HepG2 (cell line): ENCODE measurements at regions not wholly inside any gene's neighbourhood (a gene's known extent, or its start where the extent isn't known, plus 50 kb on each side); places are given as distances from the start of the nearest gene placed in this dataset.

Experiments
- ATAC-seq: fragments of 200-7000 bp; cut with Tn5 transposase; 3 replicates; pipeline ENCODE4 v1.9.1; 2020; ENCODE audit warnings: mild to moderate bottlenecking, moderate library complexity
- BruUV-seq: library from RNA; stranded (reverse); fragments of 400-500 nt; replicated peaks from 2 replicates; lab custom pipeline; 2021; lab: Mats Ljungman, UMichigan
- CTCF ChIA-PET: fragments of 300-600 bp; formaldehyde crosslinking; extraction: SDS; loops from one replicate; lab custom pipeline; 2021; ENCODE audit warnings: low total read pairs, inconsistent platforms, low intra/inter-chr PET ratio; lab: Yijun Ruan, JAX
- POLR2A ChIA-PET: fragments of 350-600 bp; sonication (Branson Sonifier 250); formaldehyde crosslinking; loops from one replicate; lab custom pipeline; 2020; ENCODE audit warnings: antibody characterized with exemption, inconsistent platforms; lab: Yijun Ruan, JAX
- DNase-seq: peaks from one replicate; pipeline ENCODE4 v3.0.0-alpha.2; 2015; ENCODE audit warnings: low spot score
- FAIRE-seq: peaks from 3 replicates; lab custom pipeline; 2011; peaks lifted over from hg19 to GRCh38; lab: Jason Lieb, UNC
- H2AFZ ChIP-seq: one replicate; pipeline ENCODE4 v1.6.1; 2011; ENCODE audit warnings: low read length, inconsistent platforms
- H3K27ac ChIP-seq: fragments of 300-600 bp; 3 replicates; pipeline ENCODE4 v1.8.0; 2011; ENCODE audit warnings: mixed run types, mild to moderate bottlenecking, mixed read lengths, low read length, inconsistent platforms; ENCODE audit not compliant: insufficient read depth; ENCODE audit errors: extremely low read length
- H3K27me3 ChIP-seq, 2 experiments: fragments of 200-600 bp in 1 of 2; 2 replicates in 1 of 2; 3 replicates in 1 of 2; pipeline versions ENCODE4 v1.6.0 to v1.8.0; 2011; ENCODE audit warnings: low read length in 2 of 2, mild to moderate bottlenecking in 2 of 2, moderate library complexity in 2 of 2, inconsistent platforms in 1 of 2; ENCODE audit not compliant: insufficient read depth in 2 of 2, control insufficient read depth in 1 of 2
- H3K36me3 ChIP-seq, 2 experiments: fragments of 200-600 bp in 1 of 2; replicated peaks in 1 of 2; 2 replicates in 1 of 2; 3 replicates in 1 of 2; pipeline versions ENCODE4 v1.5.1 to v1.8.0; 2011; ENCODE audit warnings: low read length in 2 of 2, inconsistent platforms in 1 of 2; ENCODE audit not compliant: insufficient read depth in 2 of 2, control insufficient read depth in 1 of 2
- H3K4me1 ChIP-seq: 2 replicates; pipeline ENCODE4 v1.5.1; 2012; ENCODE audit warnings: low read length, inconsistent platforms; ENCODE audit not compliant: insufficient read depth
- H3K4me2 ChIP-seq: 2 replicates; pipeline ENCODE4 v1.6.0; 2011; ENCODE audit warnings: low read depth, low read length, inconsistent platforms
- H3K4me3 ChIP-seq, 3 experiments: fragments of 200-600 bp in 1 of 3; sonication (generic), shearing (Covaris generic) in 1 of 3; replicated peaks in 1 of 3; 2 replicates each; pipeline ENCODE4 v1.5.1; 2011 to 2016; ENCODE audit warnings: low read length in 3 of 3, inconsistent platforms in 2 of 3, low read depth in 2 of 3, mild to moderate bottlenecking in 2 of 3, control low read depth in 1 of 3, mixed read lengths in 1 of 3; ENCODE audit not compliant: insufficient read depth in 1 of 3
- H3K79me2 ChIP-seq: one replicate; pipeline ENCODE4 v1.6.1; 2011; ENCODE audit warnings: low read length, inconsistent platforms; ENCODE audit not compliant: insufficient read depth
- H3K9ac ChIP-seq: 2 replicates; pipeline ENCODE4 v1.6.0; 2011; ENCODE audit warnings: mild to moderate bottlenecking, low read depth, low read length, inconsistent platforms; ENCODE audit not compliant: insufficient read depth
- H3K9me3 ChIP-seq: 2 replicates; pipeline ENCODE4 v1.5.1; 2012; ENCODE audit warnings: mild to moderate bottlenecking, low read length
- H4K20me1 ChIP-seq: 2 replicates; pipeline ENCODE4 v1.6.0; 2011; ENCODE audit warnings: inconsistent platforms, mild to moderate bottlenecking, low read length, moderate library complexity; ENCODE audit not compliant: insufficient read depth
- ARNT ChIP-seq: fragments of 450-650 bp; IDR thresholded peaks from 2 replicates; pipeline ENCODE4 v1.6.1; 2017
- CSRNP1 ChIP-seq: sonication (generic); formaldehyde crosslinking; IDR thresholded peaks from 2 replicates; pipeline ENCODE4 v1.8.1; 2023; ENCODE audit warnings: mild to moderate bottlenecking, missing genetic modification reagents
- CTCF ChIP-seq: sonication (generic); formaldehyde crosslinking; IDR thresholded peaks from 2 replicates; pipeline ENCODE4 v1.5.0; 2020; ENCODE audit warnings: mild to moderate bottlenecking, missing genetic modification reagents, moderate library complexity
- FIP1L1 ChIP-seq: fragments of 200-400 bp; formaldehyde crosslinking; IDR thresholded peaks from 2 replicates; pipeline ENCODE4 v1.6.1; 2018; ENCODE audit warnings: low read depth, mild to moderate bottlenecking, low read length, moderate library complexity, borderline replicate concordance; ENCODE audit not compliant: insufficient read depth
- MATR3 ChIP-seq: sonication (generic); formaldehyde crosslinking; IDR thresholded peaks from 2 replicates; pipeline ENCODE4 v1.4.0; 2020; ENCODE audit warnings: missing genetic modification reagents
- MBNL3 ChIP-seq: fragments of 250-450 bp; sonication (Bioruptor Pico); conservative IDR thresholded peaks from 2 replicates; pipeline ENCODE4 v1.8.0; 2022; ENCODE audit warnings: mild to moderate bottlenecking, inconsistent platforms
- MEF2D ChIP-seq: sonication (generic); formaldehyde crosslinking; IDR thresholded peaks from 2 replicates; pipeline ENCODE4 v1.5.1; 2020; ENCODE audit warnings: mild to moderate bottlenecking, missing genetic modification reagents
- PPARG ChIP-seq: conservative IDR thresholded peaks from 2 replicates; pipeline ENCODE4 v1.6.1; 2016; ENCODE audit warnings: missing biosample characterization, missing genetic modification reagents
- THYN1 ChIP-seq: sonication (generic); formaldehyde crosslinking; IDR thresholded peaks from 2 replicates; pipeline ENCODE4 v1.8.1; 2023; ENCODE audit warnings: low read depth, mild to moderate bottlenecking, moderate library complexity, missing genetic modification reagents, borderline replicate concordance
- TOPORS ChIP-seq: sonication (generic); formaldehyde crosslinking; IDR thresholded peaks from 2 replicates; pipeline ENCODE4 v1.8.0; 2023; ENCODE audit warnings: mild to moderate bottlenecking, missing genetic modification reagents
- ZFX ChIP-seq: sonication (generic); formaldehyde crosslinking; IDR thresholded peaks from 2 replicates; pipeline ENCODE4 v1.4.0; 2020; ENCODE audit warnings: mild to moderate bottlenecking, low read depth, missing genetic modification reagents, moderate library complexity
- ZFY ChIP-seq: sonication (generic); formaldehyde crosslinking; IDR thresholded peaks from 2 replicates; pipeline ENCODE4 v1.4.0; 2020; ENCODE audit warnings: missing genetic modification reagents
- ZKSCAN1 ChIP-seq: fragments of 150-350 bp; IDR thresholded peaks from 2 replicates; pipeline ENCODE4 v1.6.1; 2014; ENCODE audit warnings: low read length
- ZNF335 ChIP-seq: sonication (generic); formaldehyde crosslinking; IDR thresholded peaks from 2 replicates; pipeline ENCODE4 v1.4.0; 2020; ENCODE audit warnings: missing genetic modification reagents
- ZNF878 ChIP-seq: sonication (generic); formaldehyde crosslinking; IDR thresholded peaks from 2 replicates; pipeline ENCODE4 v1.8.1; 2023; ENCODE audit warnings: mild to moderate bottlenecking, missing genetic modification reagents, moderate library complexity
- WGBS: methylation state at CpG from one replicate; pipeline ENCODE4 v1.1.6; 2017; ENCODE audit warnings: low lambda C conversion rate; 5-methylcytosine and 5-hydroxymethylcytosine counted together
- in situ Hi-C: cut with HindIII; loops from 2 replicates; pipeline ENCODE4 v1.10.0; 2017; ENCODE audit warnings: low pct_unique_long_range_greater_than_20kb; ENCODE audit not compliant: extremely low pct_ligation_motif_present
- intact Hi-C: fragments of 100-400 bp; cut with micrococcal nuclease; formaldehyde crosslinking; loops from one replicate; pipeline ENCODE4 v1.10.0; 2022; ENCODE audit not compliant: unreplicated experiment
- TF ChIP-seq, protein P1 (sequence below): sonication (generic); formaldehyde crosslinking; IDR thresholded peaks from 2 replicates; pipeline ENCODE4 v1.4.0; 2020; ENCODE audit warnings: missing genetic modification reagents

GRCh38 chr5:107204413-107204812, 466.3 kb downstream of the EFNA5 start:
- Histone ChIP-seq H2AFZ (peak overlapping the region; percentile 6), H3K4me3 (no peak overlapping the region), H3K4me1 (no peaks in the 10 kb centered on the region), H3K36me3 (no peaks in the 10 kb centered on the region), H3K9me3 (no peaks in the 10 kb centered on the region), H3K79me2 (no peaks in the 10 kb centered on the region), H3K4me2 (no peak overlapping the region), H3K9ac (no peak overlapping the region), H4K20me1 (no peaks in the 10 kb centered on the region), H3K27ac (no peak overlapping the region), H3K27me3 (no peaks in the 10 kb centered on the region)
- ChIA-PET POLR2A (no interaction called here), CTCF (no interaction called here)
- FAIRE-seq (no peak), ATAC-seq (no peak), DNase-seq (no peak)
- in situ Hi-C loops (no loop called here), intact Hi-C loops (no loop called here)
- WGBS: 8% methylated on average over 5 of the region's 5 CpGs
- no TSS peak for BruUV-seq
- TF ChIP-seq ZKSCAN1 (no peak), MATR3 (CRISPR knock-in tag) (no peak), CTCF (CRISPR knock-in tag) (no peak), PPARG (CRISPR knock-in tag) (no peak), ZNF335 (no peak), ZFX (no peak), ZNF878 (CRISPR knock-in tag) (no peak), THYN1 (CRISPR knock-in tag) (no peak), ZFY (CRISPR knock-in tag) (no peak), MEF2D (CRISPR knock-in tag) (no peak), MBNL3 (CRISPR knock-in tag) (no peak), FIP1L1 (no peak), ARNT (no peak), TOPORS (CRISPR knock-in tag) (no peak), CSRNP1 (CRISPR knock-in tag) (no peak)
- TF ChIP-seq, protein P1, sequence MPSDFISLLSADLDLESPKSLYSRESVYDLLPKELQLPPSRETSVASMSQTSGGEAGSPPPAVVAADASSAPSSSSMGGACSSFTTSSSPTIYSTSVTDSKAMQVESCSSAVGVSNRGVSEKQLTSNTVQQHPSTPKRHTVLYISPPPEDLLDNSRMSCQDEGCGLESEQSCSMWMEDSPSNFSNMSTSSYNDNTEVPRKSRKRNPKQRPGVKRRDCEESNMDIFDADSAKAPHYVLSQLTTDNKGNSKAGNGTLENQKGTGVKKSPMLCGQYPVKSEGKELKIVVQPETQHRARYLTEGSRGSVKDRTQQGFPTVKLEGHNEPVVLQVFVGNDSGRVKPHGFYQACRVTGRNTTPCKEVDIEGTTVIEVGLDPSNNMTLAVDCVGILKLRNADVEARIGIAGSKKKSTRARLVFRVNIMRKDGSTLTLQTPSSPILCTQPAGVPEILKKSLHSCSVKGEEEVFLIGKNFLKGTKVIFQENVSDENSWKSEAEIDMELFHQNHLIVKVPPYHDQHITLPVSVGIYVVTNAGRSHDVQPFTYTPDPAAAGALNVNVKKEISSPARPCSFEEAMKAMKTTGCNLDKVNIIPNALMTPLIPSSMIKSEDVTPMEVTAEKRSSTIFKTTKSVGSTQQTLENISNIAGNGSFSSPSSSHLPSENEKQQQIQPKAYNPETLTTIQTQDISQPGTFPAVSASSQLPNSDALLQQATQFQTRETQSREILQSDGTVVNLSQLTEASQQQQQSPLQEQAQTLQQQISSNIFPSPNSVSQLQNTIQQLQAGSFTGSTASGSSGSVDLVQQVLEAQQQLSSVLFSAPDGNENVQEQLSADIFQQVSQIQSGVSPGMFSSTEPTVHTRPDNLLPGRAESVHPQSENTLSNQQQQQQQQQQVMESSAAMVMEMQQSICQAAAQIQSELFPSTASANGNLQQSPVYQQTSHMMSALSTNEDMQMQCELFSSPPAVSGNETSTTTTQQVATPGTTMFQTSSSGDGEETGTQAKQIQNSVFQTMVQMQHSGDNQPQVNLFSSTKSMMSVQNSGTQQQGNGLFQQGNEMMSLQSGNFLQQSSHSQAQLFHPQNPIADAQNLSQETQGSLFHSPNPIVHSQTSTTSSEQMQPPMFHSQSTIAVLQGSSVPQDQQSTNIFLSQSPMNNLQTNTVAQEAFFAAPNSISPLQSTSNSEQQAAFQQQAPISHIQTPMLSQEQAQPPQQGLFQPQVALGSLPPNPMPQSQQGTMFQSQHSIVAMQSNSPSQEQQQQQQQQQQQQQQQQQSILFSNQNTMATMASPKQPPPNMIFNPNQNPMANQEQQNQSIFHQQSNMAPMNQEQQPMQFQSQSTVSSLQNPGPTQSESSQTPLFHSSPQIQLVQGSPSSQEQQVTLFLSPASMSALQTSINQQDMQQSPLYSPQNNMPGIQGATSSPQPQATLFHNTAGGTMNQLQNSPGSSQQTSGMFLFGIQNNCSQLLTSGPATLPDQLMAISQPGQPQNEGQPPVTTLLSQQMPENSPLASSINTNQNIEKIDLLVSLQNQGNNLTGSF: no peak
